Endometrial microvascular endothelial cells (primary cell): ENCODE measurements at regions not wholly inside any gene's neighbourhood (a gene's known extent, or its start where the extent isn't known, plus 50 kb on each side); places are given as distances from the start of the nearest gene placed in this dataset.

Source experiments
- in situ Hi-C: cut with HindIII; loops from 2 replicates; pipeline ENCODE4 v1.10.0; 2017; ENCODE audit warnings: low sequenced_read_pairs, low pct_unique_long_range_greater_than_20kb; ENCODE audit errors: inconsistent ontology term

DNA sequence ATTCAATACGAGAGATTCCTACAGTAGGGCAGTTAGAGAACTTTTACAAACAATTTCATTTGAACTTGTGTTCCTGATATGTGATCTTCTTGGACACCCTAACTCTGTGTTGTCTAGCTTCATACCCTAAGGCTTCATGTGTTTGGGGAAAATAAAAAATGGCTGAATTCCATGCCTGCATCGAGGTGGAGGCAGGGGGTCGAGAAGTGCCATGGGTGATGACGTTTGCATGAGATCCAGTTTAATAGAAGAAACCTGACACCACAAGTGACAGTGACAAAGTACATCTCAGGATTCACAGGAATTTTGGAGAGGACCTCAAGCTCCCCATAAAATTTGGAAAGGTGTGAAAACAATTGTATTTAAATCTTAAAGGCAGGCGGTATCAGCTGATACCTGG lies 169.2 kb upstream of the NABP1 start:
- in situ Hi-C loops, result loop anchor here (25.0 kb wide), 1 partner anchor 471 kb away; no protein-coding TSS in a partner anchor

DNA sequence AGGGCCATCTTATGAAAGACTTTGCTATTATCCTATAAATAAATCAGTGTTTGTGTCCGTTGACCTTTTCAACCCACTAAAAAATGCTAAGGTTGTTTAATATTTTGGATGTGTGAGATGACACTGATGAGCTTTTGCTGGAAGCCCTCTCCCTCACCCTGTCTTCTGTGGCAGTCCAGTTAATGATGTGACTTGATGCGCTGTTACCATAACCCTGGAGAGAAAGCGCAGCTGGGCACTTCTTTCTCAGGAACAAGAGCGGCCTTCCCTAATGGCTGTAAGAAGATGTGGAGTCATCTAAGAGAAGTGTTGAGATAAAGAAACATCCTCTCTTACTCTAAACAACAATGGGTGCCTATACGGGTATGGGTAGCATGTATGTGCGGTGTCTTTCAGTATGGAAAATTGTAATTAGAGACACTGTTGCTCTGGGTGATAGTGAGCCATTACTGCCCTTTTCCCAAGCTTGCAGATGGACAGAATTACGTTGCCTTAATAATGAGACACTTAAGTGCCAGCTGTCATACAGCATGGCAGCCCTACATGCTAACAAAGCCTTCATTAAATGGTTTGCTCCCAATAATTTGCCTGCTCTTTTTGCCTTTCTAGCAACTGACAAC lies 165.6 kb upstream of the NABP1 start:
- in situ Hi-C loops, result loop anchor here (25.0 kb wide), 1 partner anchor 475 kb away; no protein-coding TSS in a partner anchor

DNA sequence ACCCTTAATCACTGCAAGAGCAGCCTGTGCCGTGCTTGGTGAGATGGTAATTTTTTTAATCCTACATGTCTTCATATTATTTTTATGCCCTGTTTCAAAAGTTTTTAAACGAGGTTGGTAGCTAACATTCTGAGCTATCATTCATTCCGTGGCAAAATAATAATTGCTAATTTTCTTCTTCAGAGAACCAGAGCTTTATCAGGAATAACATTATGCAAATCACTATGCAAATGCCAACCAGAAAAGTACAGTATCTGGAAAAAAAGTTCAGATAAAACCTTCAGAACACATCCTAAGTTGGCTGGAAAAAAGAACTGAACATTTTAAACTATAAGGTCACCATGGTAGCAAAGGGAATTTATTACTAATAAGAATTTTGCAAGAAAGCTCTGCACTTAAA lies 165.1 kb upstream of the NABP1 start:
- in situ Hi-C loops, result loop anchor here (25.0 kb wide), 1 partner anchor 476 kb away; no protein-coding TSS in a partner anchor

DNA sequence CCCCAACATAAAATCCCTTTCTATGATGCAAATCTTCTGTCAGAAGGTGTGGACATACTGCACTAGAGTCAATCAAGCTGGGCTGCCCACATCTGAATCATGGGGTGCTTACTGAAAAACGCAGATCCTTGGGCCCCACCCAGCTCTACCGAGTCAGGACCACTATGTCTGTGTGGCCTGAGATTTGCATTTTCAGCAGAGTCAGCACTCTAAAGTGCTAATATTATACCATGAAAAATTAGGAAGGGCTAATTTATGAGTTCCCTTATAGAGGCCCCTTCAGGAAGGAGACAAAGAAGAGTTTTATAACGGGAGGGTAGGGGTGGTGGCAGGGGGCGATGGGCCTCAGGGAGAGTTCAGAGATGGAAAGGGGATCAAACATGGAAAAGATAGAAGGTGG lies 163.3 kb upstream of the NABP1 start:
- in situ Hi-C loops, result loop anchor here (25.0 kb wide), 1 partner anchor 477 kb away; no protein-coding TSS in a partner anchor

DNA sequence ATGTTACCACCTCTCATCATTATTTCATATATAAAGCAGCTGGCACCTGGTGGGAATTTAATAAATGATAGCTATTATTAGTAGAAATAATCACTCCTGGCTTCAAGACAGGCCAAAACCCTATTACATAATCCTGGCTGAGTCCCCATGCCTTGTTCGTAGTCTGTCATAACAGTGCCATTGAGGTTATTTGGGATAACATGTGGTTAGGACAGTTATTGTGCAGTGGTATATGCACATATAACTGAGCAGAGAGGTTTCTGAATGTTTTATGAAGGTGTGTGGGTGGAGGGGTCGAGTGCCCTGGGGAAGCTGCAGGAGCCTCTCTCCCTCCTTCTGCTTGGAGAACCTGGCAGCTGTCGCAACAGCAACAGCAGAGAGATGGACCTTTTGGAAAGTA lies 162.4 kb upstream of the NABP1 start:
- in situ Hi-C loops, result loop anchor here (25.0 kb wide), 1 partner anchor 478 kb away; no protein-coding TSS in a partner anchor

DNA sequence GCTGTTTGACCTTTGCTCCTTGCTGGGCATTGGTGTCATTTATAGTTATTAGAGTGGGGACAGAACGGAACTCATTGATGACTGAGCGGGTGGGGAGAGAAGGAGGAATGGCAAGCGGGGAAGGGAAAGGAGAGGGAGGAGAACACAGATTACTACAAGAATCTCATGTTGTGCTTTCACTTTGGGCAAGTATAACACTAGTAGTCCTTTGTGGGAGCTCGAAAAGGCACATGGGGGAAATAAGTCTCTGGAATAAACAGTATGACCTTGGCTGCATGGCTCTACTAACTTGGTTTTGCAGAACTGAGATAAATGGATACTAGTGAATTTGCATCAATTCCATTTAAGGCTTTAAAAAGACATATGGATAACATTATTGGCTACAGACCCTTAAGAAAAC lies 161.7 kb upstream of the NABP1 start:
- in situ Hi-C loops, result loop anchor here (25.0 kb wide), 1 partner anchor 479 kb away; no protein-coding TSS in a partner anchor

DNA sequence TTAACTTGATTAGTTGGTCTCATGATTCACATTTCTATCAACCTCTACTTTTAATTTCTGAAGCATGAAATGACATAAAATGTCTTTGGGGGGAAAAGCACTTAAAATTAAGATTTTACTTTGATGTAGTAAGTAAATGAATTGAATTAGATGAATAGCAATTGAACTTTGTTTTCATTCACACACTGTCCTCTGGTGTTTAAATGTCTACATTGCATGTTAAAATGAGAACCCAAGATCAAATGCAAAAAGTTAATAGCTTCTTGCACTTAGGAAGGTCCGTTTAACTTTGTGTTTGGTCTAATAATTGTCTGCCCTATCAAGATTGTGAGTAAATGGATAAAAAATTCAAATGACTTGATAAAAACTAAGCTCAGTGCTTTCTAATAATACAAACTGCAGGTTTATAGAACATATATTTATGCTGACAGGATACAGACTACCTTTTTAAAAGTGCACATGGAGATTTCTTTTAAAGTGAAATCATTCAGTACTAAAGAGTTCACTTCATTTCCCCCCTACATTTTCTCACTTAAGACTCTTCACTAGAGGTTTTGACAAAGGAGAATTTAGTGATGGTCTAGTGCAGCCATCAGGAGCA lies 156.2 kb upstream of the NABP1 start:
- in situ Hi-C loops, result loop anchor here (25.0 kb wide), 1 partner anchor 484 kb away; no protein-coding TSS in a partner anchor

DNA sequence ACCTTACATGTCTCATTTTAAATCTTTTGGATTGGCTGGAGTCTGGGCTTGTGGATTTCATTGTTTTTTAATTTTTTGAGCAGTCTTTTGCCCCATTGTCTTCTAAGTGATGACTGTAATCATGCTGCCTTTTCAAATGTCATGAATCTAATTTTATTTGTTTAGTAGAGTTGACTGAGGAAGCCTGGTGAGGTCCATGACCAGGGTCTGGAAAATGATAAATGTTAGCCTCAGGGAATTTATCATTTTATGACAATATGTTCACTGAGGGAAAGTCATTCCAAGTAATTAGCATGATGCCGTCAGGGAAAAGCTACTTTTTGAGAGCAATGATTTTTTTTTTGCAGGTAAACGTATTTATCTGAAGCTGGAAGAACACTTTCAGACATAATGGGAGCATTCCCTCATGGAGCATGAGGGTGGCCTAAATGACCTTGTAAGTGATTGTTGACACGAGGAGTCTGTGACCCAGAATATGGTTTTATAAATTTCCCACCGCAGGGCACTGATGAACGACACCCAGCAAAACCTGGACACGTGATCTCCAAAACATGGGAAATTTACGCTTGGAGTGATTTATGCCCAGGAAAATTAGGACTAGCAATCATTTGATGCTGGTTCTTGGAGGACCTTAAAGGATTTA lies 155.3 kb upstream of the NABP1 start:
- in situ Hi-C loops, result loop anchor here (25.0 kb wide), 1 partner anchor 485 kb away; no protein-coding TSS in a partner anchor

DNA sequence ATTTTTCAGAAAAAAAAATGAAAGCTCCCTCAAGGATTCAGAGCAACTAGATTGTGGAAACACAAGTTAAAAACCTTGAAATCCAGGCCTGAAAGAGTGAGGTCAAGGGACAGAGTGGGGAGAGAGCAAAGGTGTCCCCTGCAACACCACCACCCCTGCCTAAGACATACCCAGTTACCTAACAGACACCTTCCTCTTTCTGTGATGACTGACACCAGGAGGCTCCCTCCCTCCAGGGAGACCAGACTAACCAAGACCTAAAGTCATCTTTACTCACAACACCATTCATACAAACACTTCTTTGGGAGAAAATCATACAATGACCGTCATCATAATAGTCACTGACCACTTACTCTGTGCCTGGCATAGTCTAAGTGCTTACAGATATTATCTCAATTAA lies 151.8 kb upstream of the NABP1 start:
- in situ Hi-C loops, result no loop called here

DNA sequence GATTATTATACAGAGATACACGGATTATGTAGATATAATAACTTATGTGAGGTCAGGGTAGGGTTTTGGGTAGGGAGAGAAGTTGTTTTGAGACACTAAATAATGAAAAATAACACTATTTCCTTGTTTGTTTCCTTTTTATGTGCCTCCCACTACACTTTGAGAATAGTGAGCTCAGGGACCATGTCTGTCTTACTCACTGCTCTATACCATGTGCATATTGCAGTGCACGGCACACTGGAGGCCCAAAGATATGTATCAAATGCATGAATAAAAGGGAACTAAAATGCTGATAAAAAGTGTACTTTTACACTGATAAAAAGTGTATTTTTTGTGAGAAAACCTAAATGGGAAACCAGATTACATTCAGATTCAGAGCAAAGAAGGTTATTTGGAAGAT lies 151.4 kb upstream of the NABP1 start:
- in situ Hi-C loops, result no loop called here

DNA sequence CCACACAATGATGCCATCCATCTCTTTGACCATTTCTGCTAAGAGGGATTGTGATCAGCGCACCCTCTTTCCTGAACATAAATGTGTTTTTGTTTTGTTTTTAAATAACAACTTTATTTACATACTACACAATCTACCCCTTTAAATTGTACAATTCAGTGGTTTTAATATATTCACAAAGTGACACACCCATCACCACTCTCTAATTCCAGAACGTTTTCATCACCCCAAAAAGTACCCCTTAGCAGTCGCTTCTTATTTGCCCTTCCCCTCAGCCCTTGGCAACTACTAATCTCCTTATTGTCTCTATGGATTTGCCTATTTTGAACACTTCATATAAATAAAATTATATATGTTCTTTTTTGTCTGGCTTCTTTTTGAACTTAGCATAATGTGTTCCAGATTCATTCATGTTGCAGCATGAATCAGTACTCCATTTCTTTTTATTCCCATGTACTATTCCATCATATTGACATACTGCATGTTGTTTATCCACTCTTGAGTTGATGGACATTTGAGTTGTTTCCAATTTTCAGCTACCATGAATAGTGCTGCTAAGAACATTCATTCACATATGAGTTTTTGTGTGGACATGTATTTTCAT lies 150.9 kb upstream of the NABP1 start:
- in situ Hi-C loops, result no loop called here

DNA sequence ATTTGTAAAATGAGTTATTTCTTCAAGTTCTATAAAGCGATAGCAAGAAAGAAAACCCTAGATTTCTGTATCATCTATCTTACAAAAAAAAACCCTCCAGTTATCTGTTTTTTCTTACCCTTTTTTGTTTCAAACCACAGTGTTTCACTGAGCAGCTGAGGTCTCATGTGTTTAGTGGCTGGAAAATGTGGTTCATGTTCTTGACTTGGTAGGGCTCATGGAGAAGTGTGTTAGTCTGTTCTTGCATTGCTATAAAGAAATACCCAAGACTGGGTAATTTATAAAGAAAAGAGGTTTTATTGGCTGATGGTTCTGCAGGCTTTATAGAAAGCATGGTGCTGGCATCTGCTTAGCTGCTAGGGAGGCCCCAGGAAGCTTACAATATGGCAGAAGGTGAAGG lies 147.3 kb upstream of the NABP1 start:
- in situ Hi-C loops, result no loop called here

DNA sequence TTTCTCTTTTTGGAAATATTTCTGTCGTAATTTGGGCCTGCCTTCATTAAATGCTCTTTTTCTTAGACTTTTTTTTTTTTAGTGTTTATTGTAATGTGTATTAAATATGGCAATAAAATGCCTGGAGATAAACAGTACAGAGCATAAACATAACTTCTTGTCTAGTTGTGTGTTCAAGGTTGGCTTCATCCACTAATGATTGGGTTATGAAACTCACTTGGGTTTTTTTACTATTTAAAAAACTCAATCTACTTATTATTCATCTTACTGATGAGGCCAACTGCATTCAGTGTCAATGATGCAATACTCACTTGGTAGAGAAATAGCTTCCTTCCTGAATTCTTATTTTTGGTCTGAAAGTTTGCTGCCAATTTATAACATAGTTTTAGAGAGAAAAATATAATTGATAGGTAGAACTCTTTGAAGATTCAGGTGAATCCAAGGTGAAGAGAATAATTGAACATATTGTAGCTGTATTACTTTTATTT lies 144.2 kb upstream of the NABP1 start:
- in situ Hi-C loops, result no loop called here

DNA sequence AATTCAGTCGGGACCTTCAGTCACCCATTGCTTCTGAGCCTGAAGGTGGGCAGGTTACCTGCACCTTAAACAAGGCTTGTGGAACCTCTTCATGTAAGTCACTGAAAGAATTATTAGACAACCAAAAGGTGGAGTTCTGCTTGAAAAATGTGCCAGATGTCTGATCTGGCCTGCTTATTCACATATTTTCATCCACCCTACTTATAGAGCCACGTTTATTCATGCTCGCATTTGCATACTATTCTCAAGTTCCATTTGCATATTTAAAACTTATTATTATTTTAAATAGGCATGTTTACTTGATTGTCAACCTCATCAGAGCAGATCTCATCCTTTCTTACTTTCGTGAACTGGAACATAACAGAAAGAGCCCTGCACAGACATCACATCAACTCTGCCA lies 140.0 kb upstream of the NABP1 start:
- in situ Hi-C loops, result no loop called here

DNA sequence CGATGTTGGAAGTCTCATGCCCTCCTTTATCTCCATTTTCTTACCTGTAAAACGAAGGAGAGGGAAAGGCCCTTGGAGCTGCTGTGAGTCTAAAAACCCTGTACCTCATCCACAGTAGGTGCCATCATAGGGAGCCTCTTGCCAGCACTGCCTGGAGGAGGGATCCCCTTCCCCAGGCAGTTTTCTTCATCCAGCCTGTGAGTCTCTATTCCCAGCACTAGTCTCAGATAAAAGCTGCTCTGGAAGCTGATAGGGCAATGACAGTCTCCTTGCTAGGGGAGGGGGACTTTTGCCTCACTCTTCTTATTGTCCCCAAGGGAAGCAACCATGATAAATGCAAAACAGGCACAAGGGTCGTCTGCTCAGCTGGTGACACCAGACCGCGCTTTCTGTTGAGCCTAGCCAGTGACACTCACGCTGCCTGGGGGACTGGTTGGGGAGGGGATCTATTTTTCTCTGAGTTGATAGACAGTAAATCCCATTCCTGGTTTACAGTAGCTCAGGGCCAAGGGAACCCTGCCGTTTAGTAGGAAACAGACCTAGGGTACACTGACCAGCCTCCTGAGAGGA lies 139.5 kb upstream of the NABP1 start:
- in situ Hi-C loops, result no loop called here

DNA sequence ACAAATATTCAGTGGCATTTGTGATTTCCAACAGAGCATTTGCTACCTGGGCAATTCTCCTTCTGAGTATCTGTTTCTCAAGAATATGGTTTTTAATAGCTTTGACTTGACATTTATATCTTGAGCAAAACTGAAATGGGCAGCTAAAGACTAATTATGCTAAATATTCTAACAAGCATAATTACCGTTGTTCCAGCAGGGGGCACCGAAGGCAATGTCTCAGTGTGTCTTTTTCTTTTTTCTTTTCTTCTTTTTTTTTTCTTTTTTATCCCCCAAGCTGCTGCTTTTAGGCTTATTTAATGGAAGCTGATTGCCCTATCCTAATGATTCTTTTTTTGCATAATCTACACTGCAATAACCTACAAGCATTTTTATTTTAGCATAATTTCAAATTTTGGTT lies 138.9 kb upstream of the NABP1 start:
- in situ Hi-C loops, result no loop called here

DNA sequence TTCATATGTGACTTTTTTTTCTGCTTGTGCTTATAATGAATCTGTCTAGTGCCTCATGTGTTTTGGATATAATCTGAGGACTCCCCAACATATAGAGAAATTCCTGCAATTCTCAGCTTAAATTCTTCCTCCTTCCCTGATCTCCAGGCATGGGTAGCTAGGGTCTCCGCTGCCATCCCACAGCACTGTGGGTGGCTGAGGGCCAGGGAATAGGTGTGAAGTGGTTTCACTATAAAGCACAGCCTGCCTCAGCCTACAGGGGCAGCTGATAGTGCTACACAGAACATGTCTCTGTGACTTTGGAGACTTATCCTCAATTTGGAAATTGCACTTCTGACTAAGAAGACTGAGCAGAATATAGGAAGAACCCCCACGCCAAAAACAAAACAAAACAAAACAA lies 137.3 kb upstream of the NABP1 start:
- in situ Hi-C loops, result no loop called here

DNA sequence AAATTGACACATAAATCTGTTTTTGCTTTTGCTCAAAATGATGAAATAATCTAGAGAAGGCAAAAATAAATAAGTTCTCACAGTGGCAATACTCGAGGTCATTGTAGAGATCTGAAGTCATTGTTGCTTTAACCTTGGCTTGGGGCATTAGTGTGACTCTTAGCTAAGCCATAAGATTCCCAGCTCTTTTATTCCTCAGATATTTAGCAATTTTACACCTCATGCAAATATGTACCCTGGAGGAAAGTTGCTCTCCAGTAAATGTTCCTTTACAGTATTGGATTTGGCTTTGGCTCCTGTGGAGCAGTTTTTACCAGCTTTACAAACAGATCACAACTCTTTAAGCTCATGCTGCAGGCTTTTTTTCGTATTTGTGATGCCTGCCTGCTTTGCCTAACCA lies 134.2 kb upstream of the NABP1 start:
- in situ Hi-C loops, result no loop called here

DNA sequence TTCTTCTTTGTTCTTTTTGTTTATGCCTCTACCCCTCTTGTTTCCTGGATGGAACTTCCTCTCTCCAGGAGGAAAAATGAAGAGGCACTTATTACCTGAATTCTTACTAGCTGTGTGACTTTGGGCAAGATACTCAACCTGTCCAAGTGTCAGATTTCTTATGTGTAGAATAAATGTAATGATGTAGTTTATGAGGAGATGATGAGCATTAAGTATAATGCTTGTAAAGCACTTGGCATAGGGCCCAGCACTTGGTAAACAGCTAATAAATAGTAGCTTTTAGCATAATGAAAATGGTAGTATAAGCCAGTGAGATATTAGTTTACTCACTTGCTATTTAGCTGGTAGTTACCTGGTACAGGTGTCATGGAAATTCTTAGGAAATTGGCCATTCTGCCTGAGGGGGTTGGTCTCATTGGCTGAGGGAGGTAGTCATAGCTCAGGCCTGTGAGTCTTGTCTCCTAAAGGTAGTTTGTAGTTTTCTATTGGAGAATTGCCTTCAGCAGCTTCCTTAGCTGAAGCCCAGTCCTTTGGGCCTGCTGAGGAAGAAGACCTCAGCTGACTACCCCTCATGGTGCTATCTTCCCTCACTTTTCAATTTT lies 133.4 kb upstream of the NABP1 start:
- in situ Hi-C loops, result no loop called here
